Activated CD8-positive, alpha-beta memory T cell treated with anti-CD3 and anti-CD28 coated beads for 48 hours (primary cell): ENCODE measurements at regions not wholly inside any gene's neighbourhood (a gene's known extent, or its start where the extent isn't known, plus 50 kb on each side); places are given as distances from the start of the nearest gene placed in this dataset.
A peak's percentile ranks its signal among the peaks of the same experiment; 100 is the strongest.

Experiments
- DNase-seq, 3 experiments: peaks; one replicate each; pipeline ENCODE4 v3.0.0-alpha.2; 2020; ENCODE audit warnings: low read depth in 2 of 3, low spot score in 2 of 3

DNA sequence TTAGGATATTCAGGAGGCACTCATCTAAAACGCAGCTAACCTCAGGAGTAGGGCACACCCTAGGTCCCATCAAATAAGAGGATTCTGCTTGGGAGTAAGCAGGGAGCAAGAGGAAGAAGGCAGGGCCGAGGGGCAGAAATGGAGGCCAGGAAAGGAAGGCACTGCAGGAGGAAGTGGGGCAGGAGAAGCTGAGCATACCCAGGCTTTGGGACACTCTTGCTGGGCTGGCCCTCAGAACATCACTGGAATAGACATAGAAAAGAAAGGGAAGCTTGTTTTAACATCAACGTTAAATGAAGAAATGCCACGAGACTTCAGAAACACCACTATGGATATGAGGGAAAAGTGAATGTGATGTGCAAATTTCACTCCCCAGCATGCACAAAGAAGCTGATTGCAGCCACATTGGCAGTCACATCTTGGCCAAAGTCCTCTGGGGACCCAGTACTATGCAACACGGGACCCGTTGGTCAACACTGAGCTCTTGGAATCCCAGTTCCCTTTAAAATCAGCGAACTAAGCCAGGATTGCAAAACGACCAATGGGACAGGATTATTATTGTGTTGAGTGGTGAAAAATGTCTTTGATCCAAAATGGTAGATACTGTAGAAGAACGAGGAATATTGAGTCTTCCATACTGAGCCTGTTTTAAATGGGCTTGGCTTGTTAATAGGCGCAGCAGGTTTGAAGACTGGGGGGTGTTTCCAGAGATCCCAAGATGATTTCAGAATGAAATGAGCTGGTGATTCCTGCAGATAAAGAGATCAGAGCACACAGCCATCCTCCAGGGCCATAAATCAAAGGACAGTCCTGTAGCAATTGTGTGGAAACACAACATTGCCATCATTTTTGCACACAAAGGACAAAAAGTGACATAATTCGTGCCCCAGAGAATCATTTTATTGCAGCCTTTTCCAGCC, 152.4 kb downstream of the TOMM20 start:
- DNase-seq, result no peak

DNA sequence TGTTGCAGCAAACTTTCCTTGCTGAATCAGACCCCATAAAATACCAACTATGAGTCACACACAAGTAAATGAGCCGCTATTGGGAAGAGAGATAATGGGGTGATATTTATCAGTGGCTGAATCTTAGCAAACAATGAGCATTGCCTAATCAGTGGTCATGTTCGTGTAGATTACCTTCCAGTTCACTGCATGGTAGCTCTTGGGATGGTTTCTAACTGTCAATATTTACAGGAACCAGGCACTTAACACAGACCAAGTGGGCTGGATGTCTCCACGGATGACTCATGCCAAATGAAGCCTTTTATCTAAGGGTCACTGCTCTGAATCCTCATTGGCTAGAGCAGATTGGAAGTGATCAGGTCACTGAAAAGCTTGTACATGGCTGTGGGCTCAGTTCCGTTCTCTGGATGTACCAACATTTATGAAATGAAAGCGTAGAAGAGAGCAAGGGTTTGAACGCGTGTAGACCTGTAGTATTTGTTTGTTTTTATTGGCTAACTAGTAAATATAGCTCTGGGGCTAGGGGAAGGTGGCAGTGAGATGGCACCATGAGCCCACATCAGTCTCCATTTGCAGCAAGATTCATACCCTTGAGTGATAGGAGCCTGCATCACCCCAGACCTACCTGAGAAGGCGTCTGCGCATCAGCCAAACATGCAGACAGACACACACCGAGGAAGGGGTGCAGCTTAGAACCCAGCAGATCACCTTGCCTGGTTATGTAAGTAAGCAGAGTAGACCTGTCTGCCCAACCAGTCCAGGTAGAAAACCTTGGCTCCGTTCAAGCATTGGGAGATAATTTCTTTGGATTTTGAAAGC, 153.3 kb downstream of the TOMM20 start:
- no peak for DNase-seq

DNA sequence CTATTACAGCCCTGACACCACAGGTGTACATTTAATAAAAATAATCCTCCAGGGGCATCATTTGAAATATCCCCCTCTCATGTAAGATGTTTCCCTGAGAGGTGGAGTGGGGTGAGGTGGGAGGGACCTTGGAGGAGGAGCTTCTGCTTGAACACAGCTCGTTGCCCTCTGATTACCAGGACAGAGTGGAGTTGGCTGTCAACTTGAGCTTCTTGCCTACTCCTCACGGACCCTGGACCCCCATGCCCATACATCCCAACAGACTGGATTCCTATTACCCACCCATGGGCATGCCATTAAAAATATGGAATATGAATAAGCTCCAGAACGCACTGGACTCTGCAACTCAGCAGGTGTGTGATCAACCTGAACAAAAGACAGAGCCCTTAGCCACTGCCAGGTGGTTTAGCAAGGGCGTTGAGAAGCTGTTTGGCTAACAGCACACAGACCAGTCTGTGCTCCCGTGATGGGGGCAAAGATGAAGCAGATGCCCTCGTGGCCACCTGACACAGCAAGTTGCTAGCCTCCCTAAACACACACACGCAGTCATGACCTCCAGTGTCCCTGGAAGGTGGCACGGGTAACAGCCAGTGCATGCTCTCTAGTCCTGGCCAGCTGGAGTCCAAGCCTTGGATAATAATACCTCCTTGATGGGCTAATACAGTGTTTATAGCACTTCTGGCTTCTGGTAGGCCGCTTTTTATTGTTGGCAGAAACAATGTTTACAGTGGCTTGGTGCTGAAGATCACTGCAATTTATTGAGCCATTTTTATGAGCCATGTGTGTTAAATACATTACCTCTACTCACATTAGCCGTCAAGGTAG, 155.0 kb downstream of the TOMM20 start:
- DNase-seq, result no peak

DNA sequence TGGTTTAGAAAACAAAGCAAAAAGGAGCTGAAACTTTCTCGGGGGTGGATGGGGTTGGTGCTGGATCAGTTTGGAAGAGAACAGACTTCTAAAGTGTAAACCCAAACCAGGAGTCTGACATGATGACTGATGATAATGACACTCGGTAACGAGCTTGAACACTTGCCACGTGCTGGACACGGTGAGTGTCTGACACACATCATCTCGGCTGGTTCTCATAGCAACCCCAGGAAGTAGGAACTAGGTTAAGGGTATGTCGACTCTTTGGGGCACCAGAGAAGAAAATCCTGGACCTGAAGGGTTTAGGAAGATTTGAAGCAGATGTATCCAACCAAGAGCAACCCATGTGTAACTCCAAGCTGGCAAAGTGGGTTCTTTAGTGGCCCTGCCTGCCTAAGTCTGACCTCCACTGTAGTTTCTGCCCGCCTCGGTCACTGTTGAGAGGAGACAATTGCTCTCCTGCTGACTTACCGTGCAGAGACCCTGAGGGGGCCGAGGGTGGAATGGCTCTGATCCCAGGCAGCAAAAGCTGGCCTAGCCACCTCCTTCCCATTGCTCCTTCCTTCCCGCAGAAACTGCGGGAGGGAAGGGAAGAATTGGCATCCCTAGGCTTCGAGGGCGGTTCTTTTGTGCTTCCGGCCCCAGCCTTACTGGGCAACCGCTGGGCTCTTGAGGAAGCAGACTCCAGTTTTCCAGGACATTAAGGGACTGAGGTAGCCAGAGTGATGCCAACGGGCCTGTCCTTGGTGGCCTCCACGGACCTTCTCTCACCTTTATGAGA, 156.0 kb downstream of the TOMM20 start:
- no peak for DNase-seq

DNA sequence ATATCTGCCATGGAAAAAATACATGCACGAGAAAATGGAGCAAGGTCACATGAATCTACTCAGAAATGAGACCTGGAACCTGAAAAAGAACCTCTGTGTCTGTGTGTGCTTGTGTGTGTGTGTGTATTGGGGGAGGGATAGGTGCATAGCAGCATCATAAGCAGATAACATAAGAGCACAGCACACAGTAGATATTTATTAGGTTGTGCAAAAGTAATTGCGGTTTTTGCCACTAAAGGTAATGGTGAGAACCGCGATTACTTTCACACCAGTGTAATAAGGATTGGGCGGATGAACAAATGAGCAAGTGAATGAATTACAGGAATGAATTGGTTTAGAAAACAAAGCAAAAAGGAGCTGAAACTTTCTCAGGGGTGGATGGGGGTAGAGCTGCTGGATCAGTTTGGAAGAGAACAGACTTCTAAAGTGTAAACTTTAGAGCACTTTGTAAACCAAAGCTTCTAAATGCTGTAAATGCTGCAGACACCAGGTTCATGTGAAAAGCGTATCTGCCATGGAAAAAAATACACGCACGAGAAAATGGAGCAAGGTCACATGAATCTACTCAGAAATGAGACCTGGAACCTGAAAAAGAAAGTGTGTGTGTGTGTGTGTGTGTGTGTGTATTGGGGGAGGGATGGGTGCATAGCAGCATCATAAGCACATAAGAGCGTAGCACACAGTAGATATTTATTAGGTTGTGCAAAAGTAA, 156.9 kb downstream of the TOMM20 start:
- no peak for DNase-seq

DNA sequence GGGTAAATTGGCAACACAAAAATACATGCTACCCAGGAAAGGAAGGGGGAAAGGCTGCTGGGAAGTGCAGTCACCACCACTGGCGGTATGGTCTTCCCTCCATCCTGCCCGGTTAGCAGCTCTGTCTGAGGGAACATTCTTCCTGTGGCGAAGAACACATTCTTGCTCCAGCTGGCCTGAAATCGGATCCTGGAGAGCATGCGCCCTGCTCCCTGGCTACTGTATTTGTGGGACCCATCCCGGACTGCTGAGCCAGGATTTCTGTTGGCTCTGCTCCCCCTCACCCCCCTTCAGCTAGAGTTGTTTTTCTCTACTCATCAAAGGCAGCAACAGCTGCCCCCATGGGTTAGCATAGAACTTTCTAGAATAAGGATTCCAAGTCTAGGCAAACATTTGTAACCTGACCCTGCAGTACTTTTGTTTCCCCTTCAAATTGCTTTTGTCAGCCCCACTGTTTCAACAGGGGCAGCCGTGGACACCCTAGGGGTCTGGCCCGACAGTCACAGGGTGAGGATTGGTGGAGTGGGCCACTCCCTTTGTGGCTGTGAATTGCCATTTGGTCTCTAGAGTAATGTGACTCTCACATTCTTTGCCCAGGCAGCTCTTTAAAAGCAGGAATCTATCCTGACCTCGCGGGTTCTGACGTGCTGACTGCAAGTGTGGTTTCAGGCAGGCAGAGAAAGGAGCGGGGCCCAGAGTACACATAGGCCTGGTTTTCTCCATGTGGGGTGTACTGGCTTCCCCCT, 157.7 kb downstream of the TOMM20 start:
- DNase-seq, result no peak

DNA sequence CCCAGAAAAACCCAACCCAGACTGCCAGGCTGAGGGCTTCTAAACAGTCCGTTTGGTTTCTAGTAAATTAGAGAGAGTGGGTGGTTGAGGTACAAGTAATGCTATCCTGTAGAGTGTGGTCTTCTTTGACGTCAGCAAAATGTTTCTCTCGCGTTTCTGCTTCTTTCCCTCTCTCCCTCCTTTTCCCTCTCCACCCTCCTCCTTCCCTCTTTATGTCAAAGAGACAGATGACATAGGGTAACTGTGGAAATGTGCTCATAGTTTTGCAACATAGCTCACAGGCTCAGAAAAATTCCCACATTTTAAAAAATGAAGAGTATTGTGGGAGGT, 158.3 kb downstream of the TOMM20 start:
- DNase-seq, result no peak

DNA sequence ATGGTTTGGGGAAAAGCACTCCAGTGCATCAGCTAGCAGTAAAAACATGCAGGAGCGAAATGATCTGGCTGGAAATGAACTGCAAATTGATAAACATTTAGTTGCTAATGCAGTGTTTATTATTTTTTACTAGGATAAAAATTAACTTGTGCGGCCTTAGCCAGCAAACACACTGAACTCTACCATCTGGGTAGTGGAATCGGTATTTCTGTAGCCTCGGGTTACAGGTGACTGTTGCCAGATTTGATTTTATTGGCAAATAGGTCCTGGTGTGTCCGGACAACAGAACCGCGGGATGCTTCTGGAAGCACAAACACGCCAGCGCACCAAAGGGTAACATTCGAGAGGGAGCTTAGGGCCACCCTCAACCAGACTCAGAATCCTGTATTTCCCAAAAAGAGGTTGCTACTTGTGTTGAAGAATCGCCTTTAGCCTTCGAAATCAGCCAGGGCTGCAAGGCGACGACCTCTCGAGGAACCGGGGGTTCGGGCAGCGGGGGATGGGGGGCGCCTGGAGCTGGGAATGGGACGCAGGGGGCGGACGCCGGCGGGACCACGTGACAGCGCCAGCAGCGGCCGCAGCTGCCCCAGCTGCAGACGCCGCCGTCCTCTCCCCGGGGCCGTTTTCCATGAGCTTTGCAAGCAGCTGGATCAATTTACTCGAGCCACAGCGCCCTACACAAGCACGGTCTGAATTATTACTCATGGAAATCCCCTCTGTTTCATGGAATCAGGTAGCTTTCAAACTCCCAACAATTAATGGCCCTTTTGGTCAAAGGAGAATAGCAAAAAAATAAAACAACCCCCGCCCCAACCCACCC, 158.8 kb downstream of the TOMM20 start:
- no peak for DNase-seq

DNA sequence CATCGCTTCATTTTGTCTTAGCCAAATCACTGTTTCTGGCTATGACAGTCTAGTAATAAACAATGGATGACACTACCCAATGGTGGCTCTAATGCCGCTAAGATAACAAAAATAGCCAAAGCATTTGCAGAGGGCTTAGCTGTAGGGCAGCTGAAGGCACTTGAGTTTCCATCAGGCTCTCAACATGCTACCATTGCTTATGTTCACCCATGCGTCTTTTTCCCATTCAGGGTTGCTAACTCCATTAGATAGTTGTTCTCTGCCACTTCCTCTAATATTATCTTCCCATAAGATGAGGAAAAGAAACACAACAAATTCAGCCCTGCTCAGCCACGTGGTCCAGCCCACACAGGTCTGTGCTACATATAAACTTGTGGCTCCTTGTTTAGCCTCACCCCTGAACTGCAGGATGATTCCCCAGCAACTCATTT, 159.6 kb downstream of the TOMM20 start:
- no peak for DNase-seq

DNA sequence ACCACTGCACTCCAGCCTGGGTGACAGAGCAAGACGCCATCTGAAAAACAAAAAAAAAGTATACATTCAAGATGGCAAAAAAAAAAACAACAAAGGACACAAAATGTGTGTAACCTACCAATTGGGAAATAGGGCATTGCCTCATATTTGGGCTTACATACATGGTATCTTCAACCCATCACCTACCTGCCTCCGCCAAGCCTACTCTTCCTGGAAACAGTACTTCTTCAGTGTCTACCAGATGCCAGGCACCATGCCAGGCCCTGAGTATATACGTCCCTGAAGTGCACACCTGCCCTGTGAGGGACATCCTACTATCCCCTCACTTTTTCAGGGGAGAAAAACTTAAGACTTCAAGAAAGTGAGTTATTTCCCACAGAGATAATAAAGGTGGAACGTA, 160.2 kb downstream of the TOMM20 start:
- no peak for DNase-seq

DNA sequence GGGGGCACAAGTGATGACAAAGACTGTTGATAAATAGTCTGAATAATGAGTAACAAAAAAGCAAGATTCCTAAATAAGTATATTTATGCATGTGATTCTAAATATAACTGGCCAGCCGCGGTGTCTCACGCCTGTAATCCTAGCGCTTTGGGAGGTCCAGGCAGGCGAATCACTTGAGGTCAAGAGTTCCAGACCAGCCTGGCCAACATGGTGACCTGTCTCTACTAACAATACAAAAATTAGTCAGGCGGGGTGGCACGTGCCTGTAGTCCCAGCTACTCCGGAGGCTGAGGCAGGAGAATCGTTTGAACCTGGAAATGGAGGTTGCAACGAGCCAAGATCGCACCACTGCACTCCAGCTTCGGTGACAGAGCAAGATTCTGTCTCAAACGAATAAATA, 161.5 kb downstream of the TOMM20 start:
- DNase-seq, result no peak

DNA sequence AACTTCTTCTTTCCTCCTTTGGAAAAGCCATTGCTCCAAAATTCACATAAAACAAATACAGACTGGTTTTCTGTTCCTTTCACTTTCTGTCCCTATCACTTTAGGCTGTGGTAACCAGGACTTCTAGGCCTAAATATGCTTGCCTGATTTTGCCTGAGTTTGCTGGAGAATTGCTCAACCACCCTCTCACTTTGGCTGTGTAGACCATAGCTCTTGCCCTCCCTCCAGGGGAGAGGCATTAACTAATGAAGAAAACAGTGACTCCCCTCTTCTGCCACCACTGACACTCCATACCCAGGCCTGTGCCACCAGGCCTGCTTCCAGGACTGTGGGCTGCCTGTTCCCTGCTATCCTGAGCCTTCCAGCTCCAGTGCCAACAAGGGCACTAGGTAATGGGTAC, 163.5 kb downstream of the TOMM20 start:
- no peak for DNase-seq

DNA sequence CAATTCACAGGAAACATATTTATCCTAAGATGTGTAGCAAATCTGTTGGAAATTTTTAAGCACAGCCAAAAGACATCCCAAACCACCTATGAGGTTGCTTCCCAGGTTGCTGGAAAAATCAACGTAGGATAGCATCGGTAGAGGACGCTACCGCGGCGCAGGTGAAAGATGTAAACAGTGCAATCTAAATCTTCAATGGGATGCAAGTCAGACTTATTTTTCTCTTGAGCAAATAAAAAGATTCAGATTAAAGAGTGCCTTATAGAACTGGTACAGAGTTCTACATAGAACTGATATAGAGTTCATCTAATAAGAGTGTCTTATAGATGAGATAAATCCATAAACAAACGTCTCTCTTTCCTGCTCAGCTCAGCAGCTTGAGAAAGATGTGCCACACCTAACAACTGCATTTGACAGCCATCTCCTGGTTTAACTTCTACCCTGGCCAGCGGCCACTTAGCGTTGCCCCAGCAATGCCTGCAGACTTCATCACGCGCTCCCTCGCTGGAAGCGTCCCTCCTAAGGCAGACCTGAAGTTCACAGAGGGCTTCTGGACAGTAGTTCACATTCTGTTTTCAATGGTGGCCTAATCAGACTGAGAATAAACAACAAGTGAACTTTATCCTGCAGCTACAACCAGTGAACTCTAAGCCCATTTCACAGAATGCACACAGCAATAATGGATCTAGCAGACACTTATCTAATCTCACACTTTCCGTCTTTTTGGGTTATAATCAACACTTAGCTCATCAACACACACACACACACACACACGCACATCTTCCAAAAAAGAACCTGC, 164.5 kb downstream of the TOMM20 start:
- DNase-seq, result no peak

DNA sequence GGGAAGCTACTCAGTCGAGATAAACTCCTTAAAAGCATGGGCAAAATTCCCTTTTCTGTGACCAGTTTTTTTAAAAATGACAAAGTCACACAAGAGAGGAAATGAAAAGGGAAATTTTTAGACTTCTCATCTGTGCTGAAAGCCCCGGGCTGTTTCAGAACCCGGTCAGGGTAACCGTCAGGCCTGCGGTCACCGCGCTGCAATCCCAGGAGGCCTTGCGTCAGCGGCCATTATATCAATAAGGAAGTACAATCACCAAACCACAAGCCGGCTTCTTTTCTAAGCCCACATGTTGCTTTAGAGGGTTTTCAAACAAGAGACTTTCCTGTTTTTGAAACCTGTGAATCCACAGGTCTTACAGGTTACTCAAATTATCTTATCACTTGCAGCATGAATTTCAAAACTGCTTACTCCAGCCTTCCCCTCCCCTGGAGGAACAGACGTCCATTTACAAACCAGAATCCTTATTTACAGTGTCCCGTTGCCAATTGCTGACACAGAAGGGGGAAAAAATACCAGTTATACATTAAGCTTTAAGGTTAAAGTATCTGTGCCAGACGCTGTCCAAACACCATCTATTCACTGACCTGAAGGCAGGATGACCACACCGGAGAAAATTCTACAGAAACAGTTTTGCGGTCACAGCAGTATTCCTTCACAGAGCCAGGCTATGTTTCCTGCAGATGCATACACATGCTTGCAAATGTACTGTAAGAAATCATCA, 165.3 kb downstream of the TOMM20 start:
- peak in 2 of 3 experiments; percentile 62 to 75 for DNase-seq

DNA sequence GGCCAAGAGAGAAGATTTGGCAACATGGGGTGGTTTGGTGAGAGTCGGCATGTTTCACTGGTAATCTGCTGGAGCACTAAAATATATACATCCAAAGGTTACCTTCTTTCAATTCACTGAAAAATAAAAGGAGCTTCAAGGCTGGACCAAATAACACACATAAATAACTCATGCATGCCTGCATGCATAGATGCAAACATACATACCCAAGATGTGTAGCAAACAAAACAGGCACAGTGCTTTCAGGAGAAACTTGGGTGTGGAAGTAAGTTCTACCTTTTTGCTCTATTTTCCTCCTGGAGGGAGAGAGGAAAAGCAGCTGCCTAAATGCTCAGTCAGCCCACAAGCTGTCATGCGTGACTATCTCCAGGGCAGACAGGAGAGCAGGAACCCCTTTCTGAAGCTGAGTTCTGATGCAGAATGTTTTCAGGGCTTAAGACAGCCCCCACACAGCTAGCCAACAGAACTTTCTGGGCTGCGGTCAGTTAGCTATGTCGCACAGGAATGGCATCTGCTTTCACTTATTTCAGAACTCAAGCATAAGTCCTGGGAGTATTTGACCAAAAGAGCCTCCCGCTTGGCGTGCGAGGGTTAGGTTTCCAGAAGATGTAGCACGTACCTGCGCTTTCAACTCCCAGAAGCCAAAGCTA, 166.2 kb downstream of the TOMM20 start:
- no peak for DNase-seq
